ENCODE measurements at regions not wholly inside any gene's neighbourhood (a gene's known extent, or its start where the extent isn't known, plus 50 kb on each side); places are given as distances from the start of the nearest gene placed in this dataset.

GRCh38 chrX:9337046-9337445 is 127.8 kb upstream of the TBL1X start:
- WGBS, 2 donors, result 59 to 77% methylated on average over 5 of the region's 5 CpGs
- no peak overlapping the region for H3K4me3 ChIP-seq
- H3K9me3 ChIP-seq, result no peaks in the 10 kb centered on the region
- H3K27ac ChIP-seq, result no peak overlapping the region
- peak in 1 of 2 donors; percentile 49 for DNase-seq (ENCODE audit: low spot score in 2 of 2)
- no peaks in the 10 kb centered on the region for H3K27me3 ChIP-seq
- H3K36me3 ChIP-seq, result no peaks in the 10 kb centered on the region
- TF ChIP-seq CTCF (IDR thresholded peaks at IDR 0.05), result no peak
- TF ChIP-seq EP300 (IDR thresholded peaks at IDR 0.05), result peak in 1 of 2 donors; percentile 12
- TF ChIP-seq POLR2A (IDR thresholded peaks at IDR 0.05), result no peak
- H3K4me1 ChIP-seq, result peaks cover 0 to 28% (median 12%) of the 10 kb centered on the region in 4 donors

GRCh38 chrX:9338986-9339385 is 125.9 kb upstream of the TBL1X start:
- no peak overlapping the region for H3K27ac ChIP-seq
- no peaks in the 10 kb centered on the region for H3K9me3 ChIP-seq
- TF ChIP-seq POLR2A (IDR thresholded peaks at IDR 0.05) (no peak), CTCF (IDR thresholded peaks at IDR 0.05) (no peak), EP300 (IDR thresholded peaks at IDR 0.05) (no peak)
- peaks cover 0 to 37% (median 12%) of the 10 kb centered on the region in 4 donors for H3K4me1 ChIP-seq
- WGBS, 2 donors, result 94 to 97% methylated on average over 10 of the region's 10 CpGs
- H3K4me3 ChIP-seq, result no peak overlapping the region
- no peaks in the 10 kb centered on the region for H3K27me3 ChIP-seq
- H3K36me3 ChIP-seq, result no peaks in the 10 kb centered on the region
- DNase-seq (ENCODE audit: low spot score in 2 of 2), result no peak

GRCh38 chrX:9339603-9340491 is 125.0 kb upstream of the TBL1X start:
- peak; percentile 23 to 24 for DNase-seq (ENCODE audit: low spot score in 2 of 2)
- Histone ChIP-seq H3K36me3 (no peaks in the 10 kb centered on the region), H3K4me3 (no peak overlapping the region), H3K4me1 (peaks cover 0 to 37% (median 12%) of the 10 kb centered on the region in 4 donors), H3K27ac (peak overlapping the region in 3 of 4 donors; percentile 52 to 83 (median 74)), H3K27me3 (no peaks in the 10 kb centered on the region), H3K9me3 (no peaks in the 10 kb centered on the region)
- WGBS, 2 donors, result 53 to 83% methylated on average over 8 to 13 of the region's 13 CpGs
- TF ChIP-seq CTCF (IDR thresholded peaks at IDR 0.05) (no peak), POLR2A (IDR thresholded peaks at IDR 0.05) (no peak), EP300 (IDR thresholded peaks at IDR 0.05) (no peak)

- peak in 1 of 2 donors; percentile 41 for DNase-seq (ENCODE audit: low spot score in 2 of 2)
- H3K4me1 ChIP-seq, result peaks cover 0 to 37% (median 12%) of the 10 kb centered on the region in 4 donors
Measured at GRCh38 chrX:9340598-9341290, 124.1 kb upstream of the TBL1X start.

More at GRCh38 chrX:9340598-9341290, 124.1 kb upstream of the TBL1X start:
- Histone ChIP-seq H3K36me3 (no peaks in the 10 kb centered on the region), H3K27me3 (no peaks in the 10 kb centered on the region), H3K4me3 (peak overlapping the region in 3 of 4 donors; percentile 4 to 36 (median 18)), H3K27ac (peak overlapping the region in 3 of 4 donors; percentile 52 to 83 (median 74)), H3K9me3 (no peaks in the 10 kb centered on the region)
- WGBS, 2 donors, result 16% methylated on average over 16 of the region's 16 CpGs
- TF ChIP-seq POLR2A (IDR thresholded peaks at IDR 0.05) (no peak), EP300 (IDR thresholded peaks at IDR 0.05) (no peak), CTCF (IDR thresholded peaks at IDR 0.05) (no peak)
